ENCODE measurements at regions not wholly inside any gene's neighbourhood (a gene's known extent, or its start where the extent isn't known, plus 50 kb on each side); places are given as distances from the start of the nearest gene placed in this dataset.
"Not testable (repeated sequence)": the region's sequence is repeated elsewhere in the genome, so short reads cannot be mapped to it uniquely, and the experiment has no call there.

GRCh38 chr16:25561723-25562122 is 130.0 kb upstream of the HS3ST4 start:
- H3K79me1 ChIP-seq (ENCODE audit: low read depth in 1 of 2, low read length in 2 of 2); POLR2A ChIA-PET (ENCODE audit: unreplicated experiment); H2BK120ac ChIP-seq (ENCODE audit: low read depth, low read length); in situ Hi-C loops (cut with MboI; ENCODE audit: low sequenced_read_pairs); H3K9me1 ChIP-seq (ENCODE audit: insufficient read depth, low read length); intact Hi-C loops (cut with micrococcal nuclease); H3K18ac ChIP-seq (ENCODE audit: low read depth, low read length); H3K14ac ChIP-seq (replicated peaks; ENCODE audit: low read depth, low read length); H4K5ac ChIP-seq (ENCODE audit: low read depth, low read length); BruUV-seq (replicated peaks); H3K4me3 ChIP-seq (ENCODE audit: insufficient read depth, low read depth, low read length); H3K4ac ChIP-seq (ENCODE audit: low read depth, low read length); H2AK5ac ChIP-seq (ENCODE audit: low read depth, low read length); H4K20me1 ChIP-seq (ENCODE audit: insufficient read depth, low read length); H3K4me1 ChIP-seq (ENCODE audit: control insufficient read depth, insufficient read depth, low read length); DNase-seq; H2AFZ ChIP-seq (replicated peaks; ENCODE audit: low read length, poor library complexity); ATAC-seq (ENCODE audit: low read depth); H3K23ac ChIP-seq (ENCODE audit: low read depth, low read length); H2BK5ac ChIP-seq (ENCODE audit: low read depth, low read length, poor library complexity, severe bottlenecking); H3K27me3 ChIP-seq (ENCODE audit: control insufficient read depth, insufficient read depth, low read length); H2AK9ac ChIP-seq (replicated peaks; ENCODE audit: low read depth, low read length, poor library complexity); H3K56ac ChIP-seq (ENCODE audit: extremely low read depth, insufficient read depth, low read length); H3K9ac ChIP-seq (ENCODE audit: low read depth, low read length); dilution Hi-C loops (cut with HindIII; ENCODE audit: low sequenced_read_pairs, unreplicated experiment); H4K8ac ChIP-seq (ENCODE audit: low read depth in 2 of 2, low read length in 2 of 2); H3K9me3 ChIP-seq (ENCODE audit: control insufficient read depth, insufficient read depth, low read length); H2BK15ac ChIP-seq (ENCODE audit: low read depth, low read length); CTCF ChIA-PET; H2BK20ac ChIP-seq (ENCODE audit: low read depth, low read length); H4K91ac ChIP-seq (ENCODE audit: insufficient read depth, low read depth, low read length); H3K36me3 ChIP-seq (ENCODE audit: control insufficient read depth, insufficient read depth, low read length); H3K27ac ChIP-seq (ENCODE audit: insufficient read depth, low read length); H3K4me2 ChIP-seq (ENCODE audit: low read depth, low read length): not testable (repeated sequence)
- no CpG with 5 or more reads among the region's 3 CpGs for WGBS, 2 experiments (ENCODE audit: extremely low coverage in 2 of 2, insufficient read length in 1 of 2)

- H3K27me3 ChIP-seq (ENCODE audit: control insufficient read depth, insufficient read depth, low read length); intact Hi-C loops (cut with micrococcal nuclease); H4K91ac ChIP-seq (ENCODE audit: insufficient read depth, low read depth, low read length); H2AK9ac ChIP-seq (replicated peaks; ENCODE audit: low read depth, low read length, poor library complexity); H3K9me1 ChIP-seq (ENCODE audit: insufficient read depth, low read length); H3K9me3 ChIP-seq (ENCODE audit: control insufficient read depth, insufficient read depth, low read length); DNase-seq; H3K36me3 ChIP-seq (ENCODE audit: control insufficient read depth, insufficient read depth, low read length); H3K56ac ChIP-seq (ENCODE audit: extremely low read depth, insufficient read depth, low read length); H3K18ac ChIP-seq (ENCODE audit: low read depth, low read length); H3K23ac ChIP-seq (ENCODE audit: low read depth, low read length); H3K4ac ChIP-seq (ENCODE audit: low read depth, low read length); H2BK5ac ChIP-seq (ENCODE audit: low read depth, low read length, poor library complexity, severe bottlenecking); POLR2A ChIA-PET (ENCODE audit: unreplicated experiment); H4K20me1 ChIP-seq (ENCODE audit: insufficient read depth, low read length); BruUV-seq (replicated peaks); H3K79me1 ChIP-seq (ENCODE audit: low read depth in 1 of 2, low read length in 2 of 2); H3K4me2 ChIP-seq (ENCODE audit: low read depth, low read length); H3K14ac ChIP-seq (replicated peaks; ENCODE audit: low read depth, low read length); H3K4me1 ChIP-seq (ENCODE audit: control insufficient read depth, insufficient read depth, low read length); H2BK20ac ChIP-seq (ENCODE audit: low read depth, low read length); H2BK15ac ChIP-seq (ENCODE audit: low read depth, low read length); H2AFZ ChIP-seq (replicated peaks; ENCODE audit: low read length, poor library complexity); H4K8ac ChIP-seq (ENCODE audit: low read depth in 2 of 2, low read length in 2 of 2); H2AK5ac ChIP-seq (ENCODE audit: low read depth, low read length); H4K5ac ChIP-seq (ENCODE audit: low read depth, low read length); H3K9ac ChIP-seq (ENCODE audit: low read depth, low read length); H2BK120ac ChIP-seq (ENCODE audit: low read depth, low read length); in situ Hi-C loops (cut with MboI; ENCODE audit: low sequenced_read_pairs); H3K4me3 ChIP-seq (ENCODE audit: insufficient read depth, low read depth, low read length); CTCF ChIA-PET; ATAC-seq (ENCODE audit: low read depth); dilution Hi-C loops (cut with HindIII; ENCODE audit: low sequenced_read_pairs, unreplicated experiment); H3K27ac ChIP-seq (ENCODE audit: insufficient read depth, low read length): not testable (repeated sequence)
- WGBS, 2 experiments (ENCODE audit: extremely low coverage in 2 of 2, insufficient read length in 1 of 2) = no CpG with 5 or more reads among the region's 4 CpGs
Measured at GRCh38 chr16:25556968-25557312, 134.8 kb upstream of the HS3ST4 start.
